ENCODE measurements at regions not wholly inside any gene's neighbourhood (a gene's known extent, or its start where the extent isn't known, plus 50 kb on each side); places are given as distances from the start of the nearest gene placed in this dataset.

DNA sequence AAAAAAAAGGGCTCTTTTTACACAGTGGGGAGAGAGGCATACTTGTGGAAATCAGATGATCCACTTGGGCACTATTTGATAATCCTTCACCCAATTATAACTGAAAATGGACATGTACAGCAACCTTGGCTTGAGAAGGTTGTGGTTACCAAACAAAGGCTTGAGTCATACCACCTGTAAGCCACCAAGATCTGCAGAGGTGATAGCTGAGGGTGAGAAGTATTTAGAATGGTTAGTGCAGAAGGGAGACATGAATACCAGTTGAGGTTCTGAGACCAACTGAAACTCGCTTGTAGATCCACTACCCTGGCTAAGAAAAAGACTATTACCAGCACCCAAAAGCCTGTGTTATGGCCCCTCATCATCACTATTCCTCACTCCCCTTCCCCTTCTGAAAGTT is 614.0 kb downstream of the STIM2 start:
- TF ChIP-seq POLR2AphosphoS5 (IDR thresholded peaks at IDR 0.05; ENCODE audit: low read depth) (no peak), ZNF331 (CRISPR knock-in tag; IDR thresholded peaks at IDR 0.05; ENCODE audit: low read depth) (no peak), EZH2 (IDR thresholded peaks at IDR 0.05; ENCODE audit: low read depth, unreplicated experiment) (no peak), CREB1 (CRISPR knock-in tag; IDR thresholded peaks at IDR 0.05; ENCODE audit: low read depth) (no peak), JUNB (IDR thresholded peaks at IDR 0.05; ENCODE audit: unreplicated experiment) (no peak), EZH2phosphoT487 (IDR thresholded peaks at IDR 0.05; ENCODE audit: unreplicated experiment) (no peak), NANOG (IDR thresholded peaks at IDR 0.05; ENCODE audit: borderline replicate concordance) (no peak)
- TF ChIP-seq, protein P1, sequence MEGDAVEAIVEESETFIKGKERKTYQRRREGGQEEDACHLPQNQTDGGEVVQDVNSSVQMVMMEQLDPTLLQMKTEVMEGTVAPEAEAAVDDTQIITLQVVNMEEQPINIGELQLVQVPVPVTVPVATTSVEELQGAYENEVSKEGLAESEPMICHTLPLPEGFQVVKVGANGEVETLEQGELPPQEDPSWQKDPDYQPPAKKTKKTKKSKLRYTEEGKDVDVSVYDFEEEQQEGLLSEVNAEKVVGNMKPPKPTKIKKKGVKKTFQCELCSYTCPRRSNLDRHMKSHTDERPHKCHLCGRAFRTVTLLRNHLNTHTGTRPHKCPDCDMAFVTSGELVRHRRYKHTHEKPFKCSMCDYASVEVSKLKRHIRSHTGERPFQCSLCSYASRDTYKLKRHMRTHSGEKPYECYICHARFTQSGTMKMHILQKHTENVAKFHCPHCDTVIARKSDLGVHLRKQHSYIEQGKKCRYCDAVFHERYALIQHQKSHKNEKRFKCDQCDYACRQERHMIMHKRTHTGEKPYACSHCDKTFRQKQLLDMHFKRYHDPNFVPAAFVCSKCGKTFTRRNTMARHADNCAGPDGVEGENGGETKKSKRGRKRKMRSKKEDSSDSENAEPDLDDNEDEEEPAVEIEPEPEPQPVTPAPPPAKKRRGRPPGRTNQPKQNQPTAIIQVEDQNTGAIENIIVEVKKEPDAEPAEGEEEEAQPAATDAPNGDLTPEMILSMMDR (conservative IDR thresholded peaks at IDR 0.05; ENCODE audit: low read depth in 2 of 2): no peak
- TF ChIP-seq, protein P2, sequence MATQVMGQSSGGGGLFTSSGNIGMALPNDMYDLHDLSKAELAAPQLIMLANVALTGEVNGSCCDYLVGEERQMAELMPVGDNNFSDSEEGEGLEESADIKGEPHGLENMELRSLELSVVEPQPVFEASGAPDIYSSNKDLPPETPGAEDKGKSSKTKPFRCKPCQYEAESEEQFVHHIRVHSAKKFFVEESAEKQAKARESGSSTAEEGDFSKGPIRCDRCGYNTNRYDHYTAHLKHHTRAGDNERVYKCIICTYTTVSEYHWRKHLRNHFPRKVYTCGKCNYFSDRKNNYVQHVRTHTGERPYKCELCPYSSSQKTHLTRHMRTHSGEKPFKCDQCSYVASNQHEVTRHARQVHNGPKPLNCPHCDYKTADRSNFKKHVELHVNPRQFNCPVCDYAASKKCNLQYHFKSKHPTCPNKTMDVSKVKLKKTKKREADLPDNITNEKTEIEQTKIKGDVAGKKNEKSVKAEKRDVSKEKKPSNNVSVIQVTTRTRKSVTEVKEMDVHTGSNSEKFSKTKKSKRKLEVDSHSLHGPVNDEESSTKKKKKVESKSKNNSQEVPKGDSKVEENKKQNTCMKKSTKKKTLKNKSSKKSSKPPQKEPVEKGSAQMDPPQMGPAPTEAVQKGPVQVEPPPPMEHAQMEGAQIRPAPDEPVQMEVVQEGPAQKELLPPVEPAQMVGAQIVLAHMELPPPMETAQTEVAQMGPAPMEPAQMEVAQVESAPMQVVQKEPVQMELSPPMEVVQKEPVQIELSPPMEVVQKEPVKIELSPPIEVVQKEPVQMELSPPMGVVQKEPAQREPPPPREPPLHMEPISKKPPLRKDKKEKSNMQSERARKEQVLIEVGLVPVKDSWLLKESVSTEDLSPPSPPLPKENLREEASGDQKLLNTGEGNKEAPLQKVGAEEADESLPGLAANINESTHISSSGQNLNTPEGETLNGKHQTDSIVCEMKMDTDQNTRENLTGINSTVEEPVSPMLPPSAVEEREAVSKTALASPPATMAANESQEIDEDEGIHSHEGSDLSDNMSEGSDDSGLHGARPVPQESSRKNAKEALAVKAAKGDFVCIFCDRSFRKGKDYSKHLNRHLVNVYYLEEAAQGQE (IDR thresholded peaks at IDR 0.05; ENCODE audit: unreplicated experiment): no peak
